GM19240 (cell line): ENCODE measurements at regions not wholly inside any gene's neighbourhood (a gene's known extent, or its start where the extent isn't known, plus 50 kb on each side); places are given as distances from the start of the nearest gene placed in this dataset.
"Not testable (repeated sequence)": the region's sequence is repeated elsewhere in the genome, so short reads cannot be mapped to it uniquely, and the experiment has no call there.

Experiments
- DNase-seq: peaks from one replicate; pipeline ENCODE4 v3.0.0; 2011; ENCODE audit warnings: low spot score; ENCODE audit not compliant: insufficient read length

DNA sequence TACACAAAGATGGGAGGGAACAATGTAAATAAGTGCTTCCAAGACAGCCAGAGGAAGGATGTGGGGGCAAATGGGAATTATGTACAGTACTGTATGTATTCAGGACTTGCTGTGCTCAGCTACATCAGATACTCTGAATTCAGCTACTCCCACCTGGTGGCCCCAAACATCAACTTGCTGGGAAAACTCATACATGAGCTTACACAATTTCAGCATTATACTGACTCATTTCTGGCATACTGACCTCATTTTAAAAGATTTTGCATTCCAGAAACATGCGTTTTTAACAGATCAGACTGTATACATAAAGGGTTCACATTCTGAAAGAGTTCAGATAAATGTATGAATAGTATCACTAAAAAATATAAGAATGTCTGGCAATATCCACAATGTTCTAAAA is 59.7 kb downstream of the GPX5 start:
- DNase-seq: no peak

DNA sequence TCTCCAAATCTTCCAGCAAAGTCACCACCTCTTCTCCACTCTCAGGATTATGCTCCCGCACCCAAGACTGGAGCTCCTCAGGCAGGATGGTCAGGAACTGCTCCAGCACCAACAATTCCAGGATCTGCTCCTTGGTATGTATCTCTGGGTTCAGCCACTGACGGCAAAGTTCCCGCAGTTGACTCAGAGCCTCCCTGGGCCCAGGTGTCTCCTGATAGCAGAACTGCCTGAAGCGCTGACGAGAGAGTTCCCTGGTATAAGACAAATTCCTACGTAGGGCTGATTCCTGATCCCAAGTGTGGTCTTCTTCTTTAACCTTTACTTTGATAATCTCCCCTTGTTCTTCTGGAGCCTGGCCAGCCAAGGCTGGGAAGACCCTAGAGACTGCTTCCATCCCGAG is 60.6 kb downstream of the GPX5 start:
- no peak for DNase-seq

DNA sequence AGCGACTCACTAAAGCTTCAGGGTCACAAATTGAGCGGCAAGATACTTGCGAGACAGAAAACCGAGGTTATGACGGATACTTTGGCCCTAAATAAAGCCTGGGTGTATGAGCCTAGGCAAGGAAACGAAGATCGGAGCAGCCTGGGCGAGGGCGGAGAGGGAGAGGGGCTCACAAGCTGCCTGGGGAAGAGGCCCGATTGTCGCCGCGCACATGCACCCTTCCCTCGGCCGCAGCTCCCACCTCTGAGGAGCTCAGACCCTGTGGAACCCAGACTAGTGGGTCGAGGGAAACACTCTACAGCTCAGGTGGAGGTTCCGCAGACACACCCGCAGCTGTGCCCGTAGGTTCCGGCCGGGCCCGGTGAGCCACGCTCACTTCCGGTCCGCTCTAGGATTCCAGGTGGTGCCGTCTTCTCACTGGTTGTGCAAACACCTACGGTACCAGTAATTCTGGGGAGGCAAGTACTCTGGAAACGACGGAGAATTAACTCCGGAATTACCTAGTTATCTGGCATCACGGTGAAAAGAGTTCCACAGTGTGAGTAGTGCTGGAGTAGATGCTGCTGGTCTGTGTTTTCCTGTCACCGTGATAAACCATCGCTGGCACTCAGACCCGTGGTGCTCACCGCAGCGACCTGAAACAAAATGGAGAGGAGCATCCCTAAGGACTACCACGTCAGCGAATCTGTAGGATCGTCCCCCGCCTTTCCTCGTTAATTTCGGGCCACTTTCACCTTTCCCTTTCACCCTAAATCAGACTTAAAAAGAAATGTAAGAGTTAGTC is 61.5 kb downstream of the GPX5 start:
- DNase-seq: peak; percentile 36

DNA sequence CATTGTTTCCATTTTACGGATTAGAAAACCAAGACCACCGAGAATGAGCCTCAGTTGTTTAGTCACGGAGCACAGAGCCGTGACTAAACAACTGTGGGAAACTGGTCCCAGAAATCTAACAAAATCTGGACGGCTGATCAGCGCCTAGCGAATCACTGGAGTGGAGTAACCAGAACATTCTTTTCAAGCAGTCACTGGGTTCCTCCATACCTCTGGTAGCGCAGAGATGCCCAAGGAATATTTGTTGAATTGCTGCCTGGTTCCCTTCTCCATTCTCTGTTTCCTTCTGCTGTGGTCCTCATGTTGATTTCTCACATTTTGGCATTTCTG is 62.0 kb downstream of the GPX5 start:
- DNase-seq: no peak

DNA sequence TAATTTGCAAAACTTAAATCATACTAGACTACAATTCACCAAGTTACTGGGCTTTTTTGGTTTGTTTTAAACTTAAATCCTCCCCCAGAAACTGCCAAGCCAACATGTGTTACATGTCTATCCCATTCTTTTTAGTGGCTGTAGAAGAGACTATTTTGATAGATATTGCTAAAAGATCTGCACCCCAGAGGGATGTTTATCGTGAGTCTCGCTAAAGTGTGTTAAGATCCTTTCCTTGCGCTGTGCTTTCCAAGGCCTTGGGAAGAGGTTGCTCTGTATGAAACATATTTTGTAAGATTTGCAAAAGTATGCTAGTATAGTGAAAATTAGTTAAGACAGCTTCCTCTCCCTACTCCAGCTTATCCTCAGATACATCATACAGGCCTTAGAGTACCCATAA is 63.0 kb downstream of the GPX5 start:
- no peak for DNase-seq

DNA sequence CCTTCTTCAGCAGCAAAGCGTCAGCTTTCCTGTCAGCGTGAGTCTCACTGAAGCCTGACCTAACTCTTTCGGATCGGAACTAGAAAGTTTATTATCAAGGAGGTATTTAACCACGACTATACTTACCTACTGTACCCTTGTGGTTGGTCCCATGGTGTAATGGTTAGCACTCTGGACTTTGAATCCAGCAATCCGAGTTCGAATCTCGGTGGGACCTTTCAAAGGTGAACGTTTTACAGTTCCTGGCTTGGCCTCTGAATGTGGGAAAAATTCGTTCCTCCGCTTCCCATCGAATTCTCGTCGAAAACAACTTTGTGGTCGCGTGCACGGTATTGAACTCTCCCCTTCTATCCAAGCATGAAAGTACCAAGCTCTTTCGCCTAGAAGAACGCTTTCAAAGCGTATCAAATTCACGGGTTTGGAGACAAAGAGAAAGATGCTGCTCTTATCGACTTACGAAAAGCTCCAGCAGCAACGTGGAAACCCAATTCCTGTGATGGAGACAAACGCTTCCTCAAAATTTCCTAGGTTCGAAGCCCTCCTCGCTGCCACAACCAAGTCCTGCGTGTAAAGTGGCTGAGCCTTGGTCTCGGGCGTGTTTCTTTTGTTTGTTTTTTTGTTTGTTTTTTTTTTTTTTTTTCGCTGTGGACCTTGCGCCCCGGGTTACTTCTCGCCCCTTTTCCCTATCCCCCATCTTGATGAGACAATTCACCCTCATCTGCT is 63.7 kb downstream of the GPX5 start:
- no peak for DNase-seq

DNA sequence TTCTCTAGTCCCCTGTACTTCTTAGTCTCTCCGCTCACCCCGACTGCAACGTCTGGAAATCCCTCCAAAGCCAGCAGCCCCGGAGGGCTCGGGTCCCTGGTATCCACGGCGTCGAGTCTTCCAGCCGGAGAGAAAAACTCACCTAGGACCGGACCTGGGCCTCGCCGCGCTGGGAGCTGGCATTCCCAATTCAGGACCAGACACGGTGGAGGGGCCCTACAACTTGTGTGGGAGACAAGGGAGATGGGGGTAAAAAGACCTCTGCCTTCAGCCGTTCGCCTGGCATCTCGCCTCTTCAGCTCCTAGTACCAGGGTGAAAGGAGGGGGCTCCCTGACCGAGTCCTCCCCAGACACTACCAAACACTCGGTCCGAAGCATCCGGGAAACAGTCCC is 64.3 kb downstream of the GPX5 start:
- no peak for DNase-seq

DNA sequence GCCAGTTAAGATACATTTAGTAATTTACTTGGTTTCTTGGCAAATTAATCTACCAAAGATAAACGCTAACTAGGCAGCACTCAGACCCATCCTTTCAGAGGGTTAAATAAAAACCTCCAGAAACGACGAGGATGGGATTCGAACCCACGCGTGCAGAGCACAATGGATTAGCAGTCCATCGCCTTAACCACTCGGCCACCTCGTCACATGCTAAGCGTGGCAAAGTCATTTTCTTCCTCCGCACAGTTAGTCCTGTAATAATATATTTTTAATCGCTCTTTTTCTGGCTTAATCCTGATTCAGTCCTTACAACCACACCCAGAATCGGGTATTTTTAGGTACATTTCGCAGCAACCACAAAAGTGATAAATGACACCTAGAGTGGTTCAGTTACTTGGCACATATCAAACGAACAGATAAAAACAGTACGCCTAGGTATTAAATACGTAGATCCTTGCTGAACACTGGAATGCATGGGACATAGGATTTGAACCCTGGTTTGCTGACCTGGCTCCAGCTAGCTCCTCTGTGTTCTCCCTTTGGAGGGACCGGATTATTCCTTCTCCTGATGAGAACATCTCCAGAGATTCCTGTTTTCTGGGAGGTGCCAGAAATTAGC is 71.6 kb downstream of the GPX5 start:
- no peak for DNase-seq

DNA sequence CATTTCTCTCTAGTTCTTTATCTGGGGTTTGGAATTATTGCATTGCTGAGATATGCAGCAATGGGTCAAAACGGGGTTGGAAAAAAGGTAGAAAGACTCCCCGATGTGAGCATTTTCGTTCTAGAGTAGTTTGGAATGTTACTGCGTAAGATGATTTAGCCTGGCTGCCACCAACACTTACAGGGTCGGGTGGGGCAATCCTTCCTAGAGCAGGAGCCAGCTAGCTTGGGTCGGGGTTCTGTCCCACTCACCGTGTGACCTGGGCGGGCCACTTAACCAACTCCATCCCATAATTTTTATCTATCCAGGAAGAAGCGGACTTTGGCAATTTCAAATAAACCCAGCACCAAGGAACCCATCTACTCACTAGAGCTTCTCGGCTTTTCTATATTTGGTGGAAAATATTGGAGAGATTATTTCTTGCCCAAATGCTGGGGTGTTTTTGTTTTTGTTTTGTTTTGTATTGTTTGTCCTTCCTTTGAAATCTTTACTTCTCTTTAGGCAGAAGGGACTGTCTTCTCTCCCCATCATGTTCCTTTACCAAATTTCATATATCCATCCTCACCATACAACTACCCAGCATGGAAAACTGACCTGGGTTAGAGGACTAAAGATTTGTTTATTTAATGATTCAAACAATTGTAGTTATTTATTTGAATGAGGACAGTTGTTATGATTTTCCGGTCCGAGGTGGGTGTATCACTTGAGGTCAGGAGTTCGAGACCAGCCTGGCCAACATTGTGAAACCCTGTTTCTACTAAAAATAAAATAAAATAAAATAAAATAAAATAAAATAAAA is 72.4 kb downstream of the GPX5 start:
- no peak for DNase-seq

DNA sequence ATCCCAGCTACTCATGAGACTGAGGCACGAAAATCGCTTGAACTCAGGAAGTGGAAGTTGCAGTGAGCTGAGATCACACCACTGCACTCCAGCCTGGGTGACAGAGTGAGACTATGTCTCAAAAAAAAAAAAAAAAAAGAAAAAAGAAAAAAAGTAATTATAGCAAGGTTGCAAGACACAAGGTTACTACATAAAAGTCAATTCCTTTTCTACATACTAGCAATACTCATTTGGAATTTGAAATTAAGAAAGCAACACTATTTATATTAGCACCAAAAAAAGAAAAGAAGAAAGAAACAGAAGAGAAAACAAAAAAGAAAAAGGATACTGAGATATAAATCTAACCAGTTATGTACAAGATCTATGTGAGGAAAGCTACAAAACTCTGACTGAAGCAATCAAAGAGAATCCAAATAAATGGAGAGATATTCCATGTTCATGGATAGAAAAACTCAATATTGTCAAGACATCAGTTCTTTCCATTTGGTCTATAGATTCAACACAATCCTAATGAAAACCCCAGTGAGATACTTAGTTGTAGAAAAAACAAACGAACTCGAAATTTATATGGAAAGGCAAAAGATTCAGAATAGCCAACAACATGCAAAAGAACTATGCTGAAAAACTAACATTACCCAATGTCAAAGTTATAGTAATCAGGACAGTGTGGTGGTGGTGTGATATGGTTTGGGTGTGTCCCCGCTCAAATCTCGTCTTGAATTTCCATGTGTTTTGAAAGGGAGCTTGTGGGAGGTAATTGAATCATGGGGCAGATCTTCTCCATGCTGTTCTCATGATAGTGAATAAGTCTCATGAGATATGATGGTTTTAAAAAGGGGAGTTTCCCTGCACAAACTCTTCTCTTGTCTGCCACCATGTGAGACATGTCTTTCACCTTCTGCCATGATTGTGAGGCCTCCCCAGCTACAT is 73.3 kb downstream of the GPX5 start:
- no peak for DNase-seq

DNA sequence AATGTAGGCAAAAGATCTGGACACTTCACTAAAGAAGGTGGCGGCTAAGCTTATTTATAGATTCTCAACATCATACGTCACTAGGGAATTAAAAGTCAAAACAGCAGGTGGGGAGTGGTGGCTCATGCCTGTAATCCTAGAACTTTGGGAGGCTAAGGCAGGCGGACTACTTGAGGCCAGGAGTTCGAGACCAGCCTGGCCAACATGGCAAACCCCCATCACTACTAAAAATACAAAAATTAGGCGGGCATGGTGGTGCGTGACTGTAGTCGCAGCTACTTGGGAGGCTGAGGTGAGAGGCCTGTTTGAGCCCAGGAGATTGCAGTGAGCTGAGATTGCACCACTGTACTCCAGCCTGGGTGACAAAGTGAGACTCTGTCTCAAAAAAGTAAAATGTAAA is 74.6 kb downstream of the GPX5 start:
- no peak for DNase-seq

DNA sequence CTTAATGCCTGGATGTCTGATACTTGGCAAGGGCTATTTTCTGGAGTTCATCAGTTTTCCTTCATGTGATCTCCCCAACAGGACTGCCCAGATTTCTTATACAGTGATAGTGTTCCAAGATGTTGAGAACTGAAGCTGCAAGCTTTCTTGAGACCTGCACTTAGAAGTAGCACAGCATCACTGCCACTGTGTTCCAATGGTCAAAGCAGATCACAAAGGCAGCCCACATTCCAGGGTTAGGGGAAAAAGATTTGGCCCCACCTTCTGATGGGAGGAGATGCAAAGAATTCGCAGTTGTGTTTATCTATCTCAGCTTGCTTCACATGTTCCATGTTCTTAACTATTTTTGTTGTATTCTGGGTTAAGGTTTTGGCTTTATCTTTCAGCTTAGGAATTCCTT is 78.2 kb downstream of the GPX5 start:
- DNase-seq: no peak

DNA sequence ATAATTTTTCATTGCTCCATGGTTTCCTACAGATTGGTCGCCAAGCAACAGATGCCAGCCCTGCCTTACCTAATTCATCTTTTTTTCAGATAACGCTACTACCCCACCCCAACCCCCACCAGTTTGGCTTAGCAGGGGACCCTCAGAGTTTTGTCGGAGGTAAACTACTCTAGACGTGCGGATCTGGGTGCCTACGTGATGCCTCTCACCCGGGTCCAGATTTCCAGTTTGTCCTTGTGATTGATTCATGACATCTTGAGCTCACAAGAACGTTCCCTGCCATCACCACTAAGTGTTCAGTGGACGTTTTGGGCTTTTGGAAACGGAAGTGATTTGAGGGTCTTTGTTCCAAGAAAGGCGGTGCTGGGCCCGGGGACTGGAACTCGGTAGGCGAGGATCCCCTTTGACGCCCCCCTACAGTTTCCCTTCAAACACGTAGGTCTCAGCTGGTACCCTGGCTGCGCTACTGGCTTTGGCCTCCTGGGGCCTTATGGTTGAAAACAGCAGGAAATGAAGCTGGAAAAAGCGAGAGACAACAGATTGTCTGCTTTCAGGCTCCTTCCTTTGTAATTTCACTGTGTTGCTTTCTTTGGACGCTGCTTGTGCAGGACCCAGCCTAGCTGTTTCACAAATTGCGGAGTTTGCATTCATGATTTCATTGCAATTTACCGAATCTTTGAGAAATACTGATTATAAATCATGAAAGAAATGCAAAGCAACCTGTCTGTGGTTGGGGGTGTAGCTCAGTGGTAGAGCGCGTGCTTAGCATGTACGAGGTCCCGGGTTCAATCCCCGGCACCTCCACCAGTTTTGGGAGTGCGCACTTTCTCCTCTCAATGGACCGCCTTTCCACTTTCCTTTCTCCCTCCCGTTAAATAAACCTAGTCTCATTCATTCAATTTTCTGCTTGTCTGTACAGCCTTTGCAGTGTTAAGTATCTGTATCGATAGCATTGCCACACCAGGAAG is 81.0 kb downstream of the GPX5 start:
- peak; percentile 20 for DNase-seq

DNA sequence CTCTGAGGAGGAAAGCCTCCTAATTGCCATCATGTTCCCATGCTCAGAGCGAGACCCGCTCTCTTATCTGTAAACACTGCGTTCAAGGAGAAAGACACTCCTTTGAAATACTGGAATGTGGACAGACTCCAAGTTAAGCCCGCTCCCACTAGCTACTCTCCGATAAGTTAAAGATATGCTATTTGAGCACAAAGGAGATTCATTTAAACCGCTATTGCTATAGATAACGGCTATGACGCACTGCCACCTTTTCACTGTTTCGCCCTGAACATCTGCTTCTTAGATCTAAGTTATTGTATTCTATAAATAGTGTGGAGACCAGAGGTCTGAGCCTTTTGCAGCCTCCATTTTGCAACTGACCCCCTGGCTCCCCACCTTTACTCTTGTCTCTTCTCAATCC is 82.3 kb downstream of the GPX5 start:
- DNase-seq: no peak

DNA sequence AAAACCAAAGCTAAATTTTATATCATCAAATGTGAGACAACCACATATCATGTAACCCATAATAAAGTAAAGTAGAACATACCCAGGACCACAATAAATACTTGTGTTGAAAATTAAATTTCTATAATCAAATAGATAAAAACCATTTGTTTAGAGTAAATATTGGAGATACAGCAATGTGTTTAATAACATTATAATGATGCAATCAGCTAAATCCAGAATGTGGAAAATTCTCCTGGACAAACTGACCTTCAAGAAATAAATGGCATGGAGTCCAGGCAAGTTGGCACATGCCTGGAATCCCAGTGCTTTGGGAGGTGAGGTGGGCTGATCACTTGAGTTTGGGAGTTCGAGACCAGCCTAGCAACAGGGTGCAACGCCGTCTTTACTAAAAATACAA is 84.0 kb downstream of the GPX5 start:
- no peak for DNase-seq

DNA sequence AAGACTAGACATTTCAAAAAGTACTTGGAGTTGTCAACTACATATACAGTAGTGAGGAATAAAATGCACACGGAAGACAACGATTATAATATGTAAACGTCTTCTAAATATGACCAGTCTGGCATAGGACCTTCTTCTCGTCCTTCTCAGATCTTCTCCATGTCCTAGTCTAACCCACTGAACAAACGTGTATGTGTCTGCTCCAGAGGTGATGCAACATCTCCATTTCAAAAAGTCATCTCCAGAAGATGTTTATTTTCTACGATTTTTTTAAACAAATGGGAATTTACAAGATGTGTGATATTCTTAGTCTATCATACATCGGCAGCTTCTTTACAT is 89.9 kb downstream of the GPX5 start:
- no peak for DNase-seq

DNA sequence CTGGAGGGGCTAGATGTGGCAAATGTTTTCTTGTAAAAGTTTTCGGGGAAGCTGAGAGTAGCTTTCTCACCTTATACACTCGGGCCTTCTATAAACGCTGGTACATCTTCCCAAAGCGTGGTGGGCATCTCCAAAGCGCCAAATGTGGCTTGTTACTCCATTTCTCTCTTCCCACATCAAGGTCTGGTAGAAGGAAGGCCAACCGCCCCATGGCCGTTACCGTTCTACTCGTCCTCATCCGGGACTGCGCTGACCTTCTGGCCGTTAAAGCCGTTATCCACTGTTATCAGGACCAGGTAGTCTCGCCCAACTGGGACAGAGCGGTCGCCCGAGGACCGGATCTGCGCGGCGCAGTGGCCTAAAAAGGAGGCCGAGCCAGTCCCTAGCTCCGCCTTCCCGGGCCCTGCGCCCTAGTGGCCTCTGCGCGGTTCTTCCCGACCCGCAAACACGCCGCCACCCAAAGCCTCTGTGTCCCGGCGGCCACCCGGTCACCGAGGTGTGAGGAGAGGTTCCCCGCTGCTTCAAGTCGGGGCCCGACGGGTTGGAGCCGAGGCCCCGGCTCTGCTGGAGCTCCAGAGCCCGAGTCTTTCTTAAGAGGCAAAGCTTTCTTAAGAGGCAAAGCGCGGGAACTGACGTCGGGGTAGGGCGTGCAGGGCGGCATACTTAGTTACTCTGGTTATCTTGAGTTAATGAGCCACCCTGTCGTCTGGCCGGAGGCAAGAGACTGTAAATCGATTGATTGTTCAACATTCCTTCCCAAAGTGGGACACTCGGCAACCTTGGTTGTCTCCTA is 90.5 kb downstream of the GPX5 start:
- no peak for DNase-seq

DNA sequence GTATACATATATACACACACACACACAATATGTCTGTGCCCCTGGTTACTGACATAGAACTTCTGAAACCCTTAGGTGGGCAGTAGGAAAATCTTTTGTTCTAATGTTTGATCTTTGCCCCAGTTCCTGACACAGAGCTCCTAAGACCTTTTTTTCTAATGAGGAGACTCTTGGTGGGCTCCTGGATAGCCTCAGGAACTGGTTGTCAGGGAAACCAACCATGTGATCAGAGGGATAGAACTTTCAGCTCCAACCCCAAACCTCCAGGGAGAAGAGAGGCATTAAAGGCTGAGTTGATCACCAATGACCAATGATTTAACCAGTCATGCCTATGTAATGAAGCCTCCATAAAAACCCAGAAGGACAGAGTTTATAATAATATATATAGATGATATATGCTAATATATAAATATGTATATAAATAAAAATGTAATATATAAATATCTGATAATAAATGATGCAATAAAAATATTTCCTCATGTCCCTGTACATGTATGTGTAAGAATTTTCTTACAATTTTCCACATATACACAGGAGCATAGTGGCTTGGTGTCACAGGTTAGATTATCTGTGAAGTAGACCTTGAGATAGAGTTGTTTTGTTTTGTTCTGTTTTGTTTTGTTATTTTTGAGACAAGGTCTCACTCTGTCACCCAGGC is 93.3 kb downstream of the GPX5 start:
- no peak for DNase-seq

DNA sequence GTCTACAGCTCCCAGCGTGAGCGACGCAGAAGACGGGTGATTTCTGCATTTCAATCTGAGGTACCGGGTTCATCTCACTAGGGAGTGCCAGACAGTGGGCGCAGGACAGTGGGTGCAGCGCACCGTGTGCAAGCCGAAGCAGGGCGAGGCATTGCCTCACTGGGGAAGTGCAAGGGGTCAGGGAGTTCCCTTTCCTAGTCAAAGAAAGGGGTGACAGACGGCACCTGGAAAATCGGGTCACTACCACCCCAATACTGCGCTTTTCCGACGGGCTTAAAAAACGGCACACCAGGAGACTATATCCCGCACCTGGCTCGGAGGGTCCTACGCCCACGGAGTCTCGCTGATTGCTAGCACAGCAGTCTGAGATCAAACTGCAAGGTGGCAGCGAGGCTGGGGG is 95.6 kb downstream of the GPX5 start:
- DNase-seq: not testable (repeated sequence)
